OCI-LY7 (cell line): ENCODE measurements at regions not wholly inside any gene's neighbourhood (a gene's known extent, or its start where the extent isn't known, plus 50 kb on each side); places are given as distances from the start of the nearest gene placed in this dataset.

Source experiments
- EZH2phosphoT487 ChIP-seq: fragments of 200-600 bp; sonication (generic); IDR thresholded peaks from 2 replicates; pipeline ENCODE4 v1.6.1; 2018; ENCODE audit warnings: low read depth, borderline replicate concordance, mild to moderate bottlenecking, mixed run types, antibody characterized with exemption, low read length, moderate library complexity, mixed read lengths
- TF ChIP-seq, protein P1 (sequence below): fragments of 200-600 bp; sonication (generic); conservative IDR thresholded peaks from 2 replicates; pipeline ENCODE4 v1.5.1; 2014; ENCODE audit warnings: mild to moderate bottlenecking, antibody characterized with exemption, low read length, moderate library complexity, mixed read lengths

DNA sequence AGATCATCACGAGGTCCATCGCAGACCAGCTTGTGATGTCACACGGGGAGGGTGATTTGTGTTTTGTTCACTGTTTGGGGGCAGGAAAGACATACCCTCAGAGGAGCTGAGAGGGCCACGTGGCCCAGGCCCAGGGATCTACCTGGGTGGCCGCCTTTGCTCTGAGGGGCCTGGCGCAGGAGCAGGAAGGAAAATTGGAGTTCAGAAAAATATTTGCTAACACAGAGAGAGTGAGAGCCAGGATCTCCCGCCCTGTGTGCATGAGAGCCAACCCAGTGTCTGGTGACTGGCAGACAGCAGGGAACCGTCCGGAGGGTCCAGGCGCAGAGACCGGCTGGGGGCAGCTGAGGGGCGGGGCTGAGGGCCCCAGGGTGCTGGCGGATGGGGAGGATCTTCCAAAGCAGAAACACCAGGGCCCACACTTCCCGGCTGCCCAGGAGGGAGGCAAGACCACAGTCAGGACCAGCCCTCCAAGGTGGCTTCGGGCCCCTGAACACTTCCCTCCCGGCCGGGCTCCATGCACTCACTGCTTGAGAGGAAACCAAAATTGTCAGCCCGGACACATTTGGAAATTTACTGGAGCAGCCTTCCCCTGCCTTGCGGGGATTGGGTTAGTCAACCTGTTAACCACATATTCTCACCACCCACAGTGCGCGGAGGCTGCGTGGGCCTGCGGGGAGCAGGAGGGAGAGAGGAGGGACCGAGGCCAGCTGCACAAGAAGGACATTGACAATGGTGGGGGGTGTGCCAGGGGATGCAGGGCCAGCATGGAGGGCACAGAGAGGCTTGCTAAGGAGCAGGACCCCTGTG, 52.6 kb downstream of the RBFOX3 start:
- TF ChIP-seq, protein P1, sequence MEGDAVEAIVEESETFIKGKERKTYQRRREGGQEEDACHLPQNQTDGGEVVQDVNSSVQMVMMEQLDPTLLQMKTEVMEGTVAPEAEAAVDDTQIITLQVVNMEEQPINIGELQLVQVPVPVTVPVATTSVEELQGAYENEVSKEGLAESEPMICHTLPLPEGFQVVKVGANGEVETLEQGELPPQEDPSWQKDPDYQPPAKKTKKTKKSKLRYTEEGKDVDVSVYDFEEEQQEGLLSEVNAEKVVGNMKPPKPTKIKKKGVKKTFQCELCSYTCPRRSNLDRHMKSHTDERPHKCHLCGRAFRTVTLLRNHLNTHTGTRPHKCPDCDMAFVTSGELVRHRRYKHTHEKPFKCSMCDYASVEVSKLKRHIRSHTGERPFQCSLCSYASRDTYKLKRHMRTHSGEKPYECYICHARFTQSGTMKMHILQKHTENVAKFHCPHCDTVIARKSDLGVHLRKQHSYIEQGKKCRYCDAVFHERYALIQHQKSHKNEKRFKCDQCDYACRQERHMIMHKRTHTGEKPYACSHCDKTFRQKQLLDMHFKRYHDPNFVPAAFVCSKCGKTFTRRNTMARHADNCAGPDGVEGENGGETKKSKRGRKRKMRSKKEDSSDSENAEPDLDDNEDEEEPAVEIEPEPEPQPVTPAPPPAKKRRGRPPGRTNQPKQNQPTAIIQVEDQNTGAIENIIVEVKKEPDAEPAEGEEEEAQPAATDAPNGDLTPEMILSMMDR = no peak
- TF ChIP-seq EZH2phosphoT487 = no peak
